ENCODE measurements at regions not wholly inside any gene's neighbourhood (a gene's known extent, or its start where the extent isn't known, plus 50 kb on each side); places are given as distances from the start of the nearest gene placed in this dataset.
A peak's percentile ranks its signal among the peaks of the same experiment; 100 is the strongest.
"Not testable (repeated sequence)": the region's sequence is repeated elsewhere in the genome, so short reads cannot be mapped to it uniquely, and the experiment has no call there.

GRCh38 chr14:106308839-106309389 lies 782.5 kb downstream of the TMEM121 start:
- H3K27ac ChIP-seq, result no peak overlapping the region
- H3K9me3 ChIP-seq, result no peaks in the 10 kb centered on the region
- intact Hi-C loops (cut with DNase I), result no loop called here
- no peaks in the 10 kb centered on the region for H3K4me1 ChIP-seq
- peak in 2 of 4 donors; percentile 37 to 61 for DNase-seq
- H3K4me3 ChIP-seq, result no peak overlapping the region
- peak in 1 of 2 donors; percentile 26 for TF ChIP-seq CTCF (IDR thresholded peaks at IDR 0.05)
- no peaks in the 10 kb centered on the region for H3K36me3 ChIP-seq
- peaks cover 0 to 10% of the 10 kb centered on the region in 2 donors for H3K27me3 ChIP-seq
- ATAC-seq, result peak; percentile 61

DNA sequence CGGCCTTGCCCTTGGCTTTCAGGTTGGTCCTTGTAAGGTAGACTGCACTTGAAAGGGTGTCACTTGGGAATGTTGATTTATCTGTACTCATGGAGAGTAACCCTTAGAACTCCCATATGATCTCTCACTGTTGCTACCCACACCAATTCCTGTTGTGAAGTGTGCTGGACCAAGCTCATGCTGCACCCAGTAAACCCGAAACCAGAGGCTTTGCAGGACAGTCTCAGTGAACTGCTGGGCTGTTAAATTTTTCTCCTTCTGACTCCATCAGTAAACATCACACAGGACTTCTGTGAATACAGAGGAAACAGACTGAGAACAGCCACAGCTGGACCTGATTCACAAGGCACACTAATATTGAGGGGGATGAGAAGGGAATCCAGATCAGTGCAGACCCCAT lies 783.0 kb downstream of the TMEM121 start:
- Histone ChIP-seq H3K36me3 (no peaks in the 10 kb centered on the region), H3K27ac (no peak overlapping the region), H3K27me3 (peaks cover 0 to 8% of the 10 kb centered on the region in 2 donors), H3K9me3 (no peaks in the 10 kb centered on the region), H3K4me1 (no peaks in the 10 kb centered on the region), H3K4me3 (no peak overlapping the region)
- ATAC-seq, result no peak
- no peak for TF ChIP-seq CTCF (IDR thresholded peaks at IDR 0.05)
- no peak for DNase-seq
- intact Hi-C loops (cut with DNase I), result no loop called here

DNA sequence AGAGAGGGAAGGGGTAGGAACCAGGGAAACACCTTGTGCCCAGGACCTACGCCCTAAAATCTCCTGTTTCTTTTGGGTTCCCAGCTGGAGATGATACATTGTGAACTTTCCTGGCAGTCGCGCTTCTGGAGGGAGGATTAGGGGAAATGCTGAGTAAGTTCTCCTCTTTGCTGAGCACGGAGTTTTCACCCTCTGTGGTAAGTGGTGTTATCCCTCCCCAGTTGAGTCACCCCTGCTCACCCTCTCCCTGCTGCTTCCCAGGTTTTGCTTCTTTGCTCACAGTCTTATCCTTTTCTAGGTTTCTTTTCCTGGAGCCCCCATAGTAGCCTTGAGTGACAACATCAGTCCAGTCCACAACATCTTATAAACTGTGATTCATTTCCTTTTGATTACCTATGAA lies 789.1 kb downstream of the TMEM121 start:
- H3K9me3 ChIP-seq, result no peaks in the 10 kb centered on the region
- no peak overlapping the region for H3K4me3 ChIP-seq
- H3K27me3 ChIP-seq, result peaks cover 0 to 5% of the 10 kb centered on the region in 2 donors
- no peak for TF ChIP-seq CTCF (IDR thresholded peaks at IDR 0.05)
- intact Hi-C loops (cut with DNase I), result no loop called here
- DNase-seq (no peak), ATAC-seq (peak; percentile 27)
- H3K27ac ChIP-seq, result no peak overlapping the region
- no peaks in the 10 kb centered on the region for H3K4me1 ChIP-seq
- no peaks in the 10 kb centered on the region for H3K36me3 ChIP-seq

- no peak overlapping the region for H3K27ac ChIP-seq
- H3K4me3 ChIP-seq, result no peak overlapping the region
- no peaks in the 10 kb centered on the region for H3K4me1 ChIP-seq
- no peak for ATAC-seq
- no peak for DNase-seq
- no peaks in the 10 kb centered on the region for H3K36me3 ChIP-seq
- peaks cover 0 to 11% of the 10 kb centered on the region in 2 donors for H3K27me3 ChIP-seq
- TF ChIP-seq CTCF (IDR thresholded peaks at IDR 0.05), result no peak
- no peaks in the 10 kb centered on the region for H3K9me3 ChIP-seq
- intact Hi-C loops (cut with DNase I), result no loop called here
These were observed 791.2 kb downstream of the TMEM121 start for GRCh38 chr14:106317593-106317992.

DNA sequence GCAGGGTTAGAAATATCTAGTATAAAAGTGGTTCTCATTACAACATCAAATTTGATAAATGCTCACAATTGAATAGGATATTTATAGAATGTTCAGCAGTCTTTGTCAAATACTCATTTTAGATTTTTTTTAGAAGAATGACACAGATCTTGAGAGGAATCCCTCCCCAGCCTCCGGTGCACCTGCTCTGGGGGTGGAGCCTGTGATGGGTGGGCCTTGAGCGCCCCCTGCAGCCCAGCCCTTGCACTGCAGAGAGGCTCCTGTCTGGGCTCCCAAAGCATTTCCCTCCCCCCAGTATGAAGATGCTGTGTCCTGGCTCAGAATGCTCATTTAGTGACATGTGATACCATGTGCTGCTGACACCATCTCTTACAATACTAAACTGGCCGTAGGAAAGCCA lies 792.3 kb downstream of the TMEM121 start:
- H3K4me3 ChIP-seq, result no peak overlapping the region
- peaks cover 0 to 15% of the 10 kb centered on the region in 2 donors for H3K27me3 ChIP-seq
- no peak overlapping the region for H3K27ac ChIP-seq
- no peak for DNase-seq
- intact Hi-C loops (cut with DNase I), result no loop called here
- no peak for ATAC-seq
- no peaks in the 10 kb centered on the region for H3K36me3 ChIP-seq
- TF ChIP-seq CTCF (IDR thresholded peaks at IDR 0.05), result no peak
- H3K9me3 ChIP-seq, result no peaks in the 10 kb centered on the region
- H3K4me1 ChIP-seq, result no peaks in the 10 kb centered on the region

- H3K36me3 ChIP-seq; H3K27ac ChIP-seq; H3K9me3 ChIP-seq; ATAC-seq; H3K4me3 ChIP-seq; H3K4me1 ChIP-seq; intact Hi-C loops (cut with DNase I): not testable (repeated sequence)
- H3K27me3 ChIP-seq, result peaks cover 0 to 19% of the 10 kb centered on the region in 2 donors
- DNase-seq, result peak in 1 of 4 donors; percentile 78
These were observed 797.6 kb downstream of the TMEM121 start for GRCh38 chr14:106323970-106324369.

All from left lung (tissue), 4 donors.